Embryonic facial prominence (tissue), 1 donor: ENCODE measurements at regions not wholly inside any gene's neighbourhood (a gene's known extent, or its start where the extent isn't known, plus 50 kb on each side); places are given as distances from the start of the nearest gene placed in this dataset.
A peak's percentile ranks its signal among the peaks of the same experiment; 100 is the strongest.

ENCODE experiments used
- DNase-seq: peaks from one replicate; pipeline ENCODE4 v3.0.0-alpha.2; 2016; ENCODE audit errors: extremely low spot score

- no peak for DNase-seq
Observed at GRCh38 chr1:165025805-165026204, 330.7 kb downstream of the LMX1A start.

- DNase-seq: no peak
Observed at GRCh38 chr1:165014753-165015152, 341.8 kb downstream of the LMX1A start.

GRCh38 chr1:165011991-165012531 lies 344.5 kb downstream of the LMX1A start:
- DNase-seq: peak; percentile 8

GRCh38 chr1:165011186-165011585 lies 345.3 kb downstream of the LMX1A start:
- no peak for DNase-seq

GRCh38 chr1:165010418-165011070 lies 346.0 kb downstream of the LMX1A start:
- DNase-seq: no peak

- no peak for DNase-seq
Observed at GRCh38 chr1:165006831-165007230, 349.7 kb downstream of the LMX1A start.

- no peak for DNase-seq
Observed at GRCh38 chr1:164999146-164999545, 357.4 kb downstream of the LMX1A start.

- no peak for DNase-seq
Observed at GRCh38 chr1:164991763-164992314, 364.7 kb downstream of the LMX1A start.

GRCh38 chr1:164983023-164983650 lies 373.4 kb downstream of the LMX1A start:
- no peak for DNase-seq

- no peak for DNase-seq
Observed at GRCh38 chr1:164982545-164982944, 374.0 kb downstream of the LMX1A start.

- DNase-seq: no peak
Observed at GRCh38 chr1:164977561-164977960, 379.0 kb downstream of the LMX1A start.

GRCh38 chr1:164971921-164972415 lies 384.5 kb downstream of the LMX1A start:
- DNase-seq: no peak

GRCh38 chr1:164971391-164971790 lies 385.1 kb downstream of the LMX1A start:
- DNase-seq: no peak

- no peak for DNase-seq
Observed at GRCh38 chr1:164969253-164969652, 387.3 kb downstream of the LMX1A start.

GRCh38 chr1:164967300-164967699 lies 389.2 kb downstream of the LMX1A start:
- DNase-seq: no peak

GRCh38 chr1:164961715-164962114 lies 394.8 kb downstream of the LMX1A start:
- DNase-seq: no peak

- DNase-seq: no peak
Observed at GRCh38 chr1:164958982-164959768, 397.3 kb downstream of the LMX1A start.

- no peak for DNase-seq
Observed at GRCh38 chr1:164953815-164954214, 394.8 kb downstream of the PBX1 start.

GRCh38 chr1:164953098-164953497 lies 394.1 kb downstream of the PBX1 start:
- DNase-seq: no peak

GRCh38 chr1:164951508-164951907 lies 392.5 kb downstream of the PBX1 start:
- DNase-seq: no peak

- DNase-seq: peak; percentile 33
Observed at GRCh38 chr1:164950541-164950986, 391.6 kb downstream of the PBX1 start.
